NOMO-1 treated with dmso at 0.1 percent for 144 hours (cell line): ENCODE measurements at regions not wholly inside any gene's neighbourhood (a gene's known extent, or its start where the extent isn't known, plus 50 kb on each side); places are given as distances from the start of the nearest gene placed in this dataset.

Experiments used
- DNase-seq: peaks from one replicate; lab custom pipeline; 2025; ENCODE audit not compliant: unreplicated experiment; lab: John Stamatoyannopoulos, UW

GRCh38 chr11:113581713-113582112, 106.5 kb upstream of the DRD2 start:
- DNase-seq, result no peak

- no peak for DNase-seq
These were observed 104.2 kb upstream of the DRD2 start for GRCh38 chr11:113579292-113579940.

GRCh38 chr11:113578715-113579250, 103.6 kb upstream of the DRD2 start:
- DNase-seq, result no peak

GRCh38 chr11:113578033-113578380, 102.8 kb upstream of the DRD2 start:
- DNase-seq, result no peak

GRCh38 chr11:113577356-113578032, 102.3 kb upstream of the DRD2 start:
- DNase-seq, result no peak

- DNase-seq, result no peak
These were observed 99.4 kb upstream of the DRD2 start for GRCh38 chr11:113574586-113574985.

GRCh38 chr11:113574171-113574570, 99.0 kb upstream of the DRD2 start:
- no peak for DNase-seq

- no peak for DNase-seq
These were observed 97.0 kb upstream of the DRD2 start for GRCh38 chr11:113572136-113572735.

GRCh38 chr11:113571531-113571930, 96.3 kb upstream of the DRD2 start:
- no peak for DNase-seq

- DNase-seq, result no peak
These were observed 95.7 kb upstream of the DRD2 start for GRCh38 chr11:113570906-113571305.

GRCh38 chr11:113569391-113569790, 94.2 kb upstream of the DRD2 start:
- DNase-seq, result no peak

- DNase-seq, result no peak
These were observed 93.4 kb upstream of the DRD2 start for GRCh38 chr11:113568566-113568965.

GRCh38 chr11:113567867-113568544, 92.8 kb upstream of the DRD2 start:
- DNase-seq, result no peak

GRCh38 chr11:113567097-113567496, 91.9 kb upstream of the DRD2 start:
- DNase-seq, result no peak

GRCh38 chr11:113564527-113565130, 89.4 kb upstream of the DRD2 start:
- no peak for DNase-seq

GRCh38 chr11:113563766-113564526, 88.7 kb upstream of the DRD2 start:
- DNase-seq, result no peak

- no peak for DNase-seq
These were observed 87.8 kb upstream of the DRD2 start for GRCh38 chr11:113562981-113563461.

GRCh38 chr11:113562576-113562975, 87.4 kb upstream of the DRD2 start:
- no peak for DNase-seq

GRCh38 chr11:113557926-113558325, 82.7 kb upstream of the DRD2 start:
- no peak for DNase-seq

GRCh38 chr11:113556036-113556435, 80.8 kb upstream of the DRD2 start:
- DNase-seq, result no peak
